H1 (cell line): ENCODE measurements at regions not wholly inside any gene's neighbourhood (a gene's known extent, or its start where the extent isn't known, plus 50 kb on each side); places are given as distances from the start of the nearest gene placed in this dataset.

ENCODE experiments used
- CTCF ChIA-PET: fragments of 300-600 bp; sonication (Branson Sonifier 250); formaldehyde crosslinking; loops from one replicate; lab custom pipeline; 2021; ENCODE audit not compliant: partially characterized antibody; lab: Charles Lee
- POLR2A ChIA-PET: fragments of 300-600 bp; sonication (Branson Sonifier 250); formaldehyde crosslinking; loops from one replicate; lab custom pipeline; 2021; ENCODE audit warnings: inconsistent platforms; ENCODE audit not compliant: partially characterized antibody; lab: Charles Lee
- DNase-seq, 2 experiments: peaks; one replicate each; pipeline versions ENCODE4 v3.0.0 to v3.0.0-alpha.2; 2010 to 2022; ENCODE audit warnings: low spot score in 2 of 2, low read depth in 1 of 2, mixed read lengths in 1 of 2
- FAIRE-seq: peaks from 2 replicates; lab custom pipeline; 2011; peaks lifted over from hg19 to GRCh38; lab: Jason Lieb, UNC
- H2AFZ ChIP-seq: 2 replicates; pipeline ENCODE4 v1.8.1; 2012; ENCODE audit warnings: low read length, inconsistent platforms
- H2AK5ac ChIP-seq: 2 replicates; pipeline ENCODE4 v1.6.1; 2013; ENCODE audit warnings: low read depth, low read length
- H2BK120ac ChIP-seq: replicated peaks from 2 replicates; pipeline ENCODE3; 2013; ENCODE audit warnings: low read depth, low read length, inconsistent platforms
- H2BK12ac ChIP-seq: 2 replicates; pipeline ENCODE4 v1.6.1; 2013; ENCODE audit warnings: low read depth, low read length
- H2BK15ac ChIP-seq: 2 replicates; pipeline ENCODE4 v1.6.1; 2013; ENCODE audit warnings: low read length
- H2BK20ac ChIP-seq: 2 replicates; pipeline ENCODE4 v1.6.1; 2013; ENCODE audit warnings: low read length
- H2BK5ac ChIP-seq: 2 replicates; pipeline ENCODE4 v1.6.1; 2013; ENCODE audit warnings: low read depth, low read length
- H3K14ac ChIP-seq: 2 replicates; pipeline ENCODE4 v1.6.1; 2013; ENCODE audit warnings: inconsistent platforms; ENCODE audit not compliant: insufficient read length
- H3K18ac ChIP-seq: 2 replicates; pipeline ENCODE4 v1.6.1; 2013; ENCODE audit warnings: low read length; ENCODE audit errors: extremely low read depth
- H3K23ac ChIP-seq: 2 replicates; pipeline ENCODE4 v1.6.1; 2013; ENCODE audit warnings: inconsistent platforms; ENCODE audit not compliant: insufficient read length
- H3K23me2 ChIP-seq: 2 replicates; pipeline ENCODE4 v1.6.1; 2013; ENCODE audit warnings: low read depth, low read length
- H3K27ac ChIP-seq: 2 replicates; pipeline ENCODE4 v1.6.1; 2011; ENCODE audit warnings: low read depth, low read length, inconsistent platforms
- H3K27me3 ChIP-seq, 4 experiments: replicated peaks in 1 of 4; 1 replicate in 1 of 4; 2 replicates in 3 of 4; pipeline versions ENCODE4 v1.6.1 to v1.8.1; 2011 to 2013; ENCODE audit warnings: low read length in 3 of 4, mild to moderate bottlenecking in 3 of 4, inconsistent platforms in 2 of 4, mixed read lengths in 2 of 4, moderate library complexity in 1 of 4; ENCODE audit not compliant: control insufficient read depth in 3 of 4, insufficient read depth in 3 of 4; ENCODE audit errors: extremely low read depth in 1 of 4
- H3K36me3 ChIP-seq, 4 experiments: 2 replicates each; pipeline versions ENCODE4 v1.6.1 to v1.8.1; 2011 to 2013; ENCODE audit warnings: mild to moderate bottlenecking in 4 of 4, low read length in 3 of 4, moderate library complexity in 2 of 4, control low read depth in 1 of 4, inconsistent platforms in 1 of 4; ENCODE audit not compliant: insufficient read depth in 4 of 4, control insufficient read depth in 2 of 4
- H3K4ac ChIP-seq: replicated peaks from 2 replicates; pipeline ENCODE3; 2013; ENCODE audit warnings: low read length, low read depth, mixed read lengths, inconsistent platforms; ENCODE audit not compliant: insufficient read length
- H3K4me1 ChIP-seq, 4 experiments: replicated peaks in 1 of 4; 1 replicate in 1 of 4; 2 replicates in 3 of 4; pipeline versions ENCODE4 v1.6.1 to v1.8.1; 2011 to 2013; ENCODE audit warnings: low read length in 3 of 4, inconsistent platforms in 2 of 4, mixed read lengths in 1 of 4; ENCODE audit not compliant: insufficient read depth in 4 of 4, control insufficient read depth in 3 of 4
- H3K4me2 ChIP-seq, 2 experiments: 2 replicates each; pipeline versions ENCODE4 v1.6.1 to v1.8.1; 2011 to 2013; ENCODE audit warnings: low read depth in 2 of 2, low read length in 2 of 2, control low read depth in 1 of 2, inconsistent platforms in 1 of 2, mild to moderate bottlenecking in 1 of 2; ENCODE audit not compliant: insufficient read depth in 1 of 2
- H3K4me3 ChIP-seq, 4 experiments: fragments of 200-600, 300-600 bp in 1 of 4; sonication (generic), shearing (Covaris generic), sonication (Bioruptor Twin) in 1 of 4; 2 replicates each; pipeline versions ENCODE4 v1.5.1 to v1.8.1; 2011 to 2016; ENCODE audit warnings: low read length in 4 of 4, low read depth in 3 of 4, control low read depth in 2 of 4, inconsistent platforms in 2 of 4, mild to moderate bottlenecking in 2 of 4, mixed read lengths in 1 of 4, moderate library complexity in 1 of 4; ENCODE audit not compliant: insufficient read depth in 2 of 4; ENCODE audit errors: extremely low read depth in 1 of 4
- H3K56ac ChIP-seq: replicated peaks from 2 replicates; pipeline ENCODE3; 2013; ENCODE audit warnings: low read depth, mild to moderate bottlenecking, mixed read lengths, low read length, inconsistent platforms; ENCODE audit not compliant: insufficient read length
- H3K79me1 ChIP-seq: 2 replicates; pipeline ENCODE4 v1.6.1; 2013; ENCODE audit warnings: low read depth, low read length, control low read depth
- H3K79me2 ChIP-seq, 2 experiments: 2 replicates each; pipeline versions ENCODE4 v1.6.1 to v1.8.1; 2012 to 2013; ENCODE audit warnings: low read length in 2 of 2, mild to moderate bottlenecking in 2 of 2, inconsistent platforms in 1 of 2; ENCODE audit not compliant: insufficient read depth in 2 of 2, control insufficient read depth in 1 of 2
- H3K9ac ChIP-seq, 4 experiments: replicated peaks in 1 of 4; 1 replicate in 1 of 4; 2 replicates in 3 of 4; pipeline versions ENCODE4 v1.6.1 to v1.8.1; 2011 to 2013; ENCODE audit warnings: low read depth in 3 of 4, low read length in 3 of 4, control low read depth in 2 of 4, mild to moderate bottlenecking in 2 of 4, moderate library complexity in 2 of 4, inconsistent platforms in 1 of 4; ENCODE audit errors: extremely low read depth in 1 of 4
- H3K9me3 ChIP-seq, 2 experiments: 2 replicates each; pipeline versions ENCODE4 v1.6.1 to v1.8.1; 2012 to 2013; ENCODE audit warnings: mild to moderate bottlenecking in 2 of 2, moderate library complexity in 2 of 2, control low read depth in 1 of 2, inconsistent platforms in 1 of 2, low read depth in 1 of 2, low read length in 1 of 2, mixed read lengths in 1 of 2; ENCODE audit not compliant: insufficient read depth in 2 of 2
- H4K20me1 ChIP-seq, 2 experiments: replicated peaks in 1 of 2; 2 replicates each; pipeline versions ENCODE3 to v1.8.1; 2011 to 2013; ENCODE audit warnings: inconsistent platforms in 2 of 2, low read length in 2 of 2, mild to moderate bottlenecking in 1 of 2; ENCODE audit not compliant: insufficient read depth in 2 of 2, control insufficient read depth in 1 of 2
- H4K5ac ChIP-seq: 2 replicates; pipeline ENCODE4 v1.6.1; 2013; ENCODE audit warnings: low read length, low read depth, mixed read lengths, inconsistent platforms; ENCODE audit not compliant: insufficient read length
- H4K8ac ChIP-seq: 2 replicates; pipeline ENCODE4 v1.8.0; 2013; ENCODE audit warnings: mild to moderate bottlenecking, moderate library complexity, low read length, inconsistent platforms; ENCODE audit not compliant: insufficient read depth; ENCODE audit errors: extremely low read depth
- H4K91ac ChIP-seq: replicated peaks from 2 replicates; pipeline ENCODE3; 2013; ENCODE audit warnings: low read length, mixed read lengths, inconsistent platforms; ENCODE audit not compliant: insufficient read length
- BACH1 ChIP-seq: IDR thresholded peaks from 2 replicates; pipeline ENCODE4 v1.6.1; 2012; ENCODE audit warnings: low read length, improper control_type of control experiment
- EGR1 ChIP-seq: IDR thresholded peaks from 2 replicates; pipeline ENCODE4 v1.6.1; 2011; ENCODE audit warnings: low read depth, low read length, borderline replicate concordance
- HDAC2 ChIP-seq, 2 experiments: fragments of 300-600 bp in 1 of 2; sonication (generic) in 1 of 2; IDR thresholded peaks; 2 replicates each; pipeline ENCODE4 v1.6.1; 2011 to 2012; ENCODE audit warnings: low read depth in 2 of 2, low read length in 2 of 2, mild to moderate bottlenecking in 2 of 2, moderate library complexity in 2 of 2, borderline replicate concordance in 1 of 2, inconsistent platforms in 1 of 2
- NRF1 ChIP-seq: IDR thresholded peaks from 2 replicates; pipeline ENCODE4 v1.6.1; 2011; ENCODE audit warnings: mild to moderate bottlenecking, low read depth, low read length, improper control_type of control experiment
- RFX5 ChIP-seq: IDR thresholded peaks from 2 replicates; pipeline ENCODE4 v1.6.1; 2011; ENCODE audit warnings: low read depth, low read length, improper control_type of control experiment, borderline replicate concordance
- SIRT6 ChIP-seq: IDR thresholded peaks from one replicate; pipeline ENCODE4 v1.7.1; 2012; ENCODE audit warnings: low read length, inconsistent platforms
- ZNF274 ChIP-seq: IDR thresholded peaks from 2 replicates; pipeline ENCODE4 v1.7.0; 2012; ENCODE audit warnings: low read length, borderline replicate concordance; ENCODE audit errors: extremely low read depth
- WGBS, 2 experiments: shearing (Covaris generic) in 1 of 2; methylation state at CpG; one replicate each; pipeline versions ENCODE4 v1.1.6 to v1.1.7; 2013 to 2015; ENCODE audit warnings: low lambda C conversion rate in 2 of 2, mixed read lengths in 2 of 2, inconsistent platforms in 1 of 2, low coverage in 1 of 2, missing lambda C conversion rate in 1 of 2; ENCODE audit not compliant: insufficient replicate concordance in 2 of 2, insufficient coverage in 1 of 2, insufficient read length in 1 of 2; ENCODE audit errors: extremely low coverage in 1 of 2, missing lambda C conversion rate in 1 of 2; 5-methylcytosine and 5-hydroxymethylcytosine counted together
- TF ChIP-seq, protein P1 (sequence below), 3 experiments: IDR thresholded peaks; 1 replicate in 2 of 3; 2 replicates in 1 of 3; pipeline versions ENCODE4 v1.5.1 to v1.6.1; 2011; ENCODE audit warnings: low read length in 3 of 3, mild to moderate bottlenecking in 3 of 3, inconsistent platforms in 2 of 3, low read depth in 1 of 3, moderate library complexity in 1 of 3; ENCODE audit not compliant: insufficient read depth in 1 of 3; ENCODE audit errors: control extremely low read depth in 1 of 3

DNA sequence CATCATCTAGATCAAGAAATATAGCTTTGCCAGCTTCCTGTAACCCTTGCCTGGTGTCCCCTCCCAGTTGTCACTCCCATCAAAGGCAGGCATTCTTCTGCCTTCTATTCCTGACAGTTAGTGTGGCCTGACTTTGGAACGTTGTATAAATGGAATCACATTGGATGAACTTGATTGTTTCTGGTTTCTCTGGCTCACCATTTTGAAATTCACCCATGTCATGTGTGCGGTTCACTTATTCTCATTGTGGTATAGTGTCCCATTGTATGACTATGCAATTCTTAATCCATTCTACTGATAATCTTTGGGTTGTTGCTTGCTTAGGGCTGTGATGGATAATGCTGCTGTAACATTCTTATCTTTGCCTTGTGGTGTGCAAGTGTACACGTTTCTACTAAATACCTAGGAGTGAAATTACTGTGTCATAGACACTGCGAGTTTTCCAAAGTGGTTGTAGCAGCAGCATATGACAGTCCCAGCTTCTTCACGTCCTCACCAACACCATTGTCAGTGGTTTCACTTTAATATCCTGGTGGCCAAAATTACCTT, 73.2 kb downstream of the VEGFA start:
- FAIRE-seq (no peak), DNase-seq (no peak)
- no peak overlapping the region for H2BK15ac ChIP-seq
- no peak overlapping the region for H4K5ac ChIP-seq
- no peak overlapping the region for H3K14ac ChIP-seq
- H3K9ac ChIP-seq, result no peak overlapping the region
- no peak overlapping the region for H3K23ac ChIP-seq
- H3K79me1 ChIP-seq, result no peaks in the 10 kb centered on the region
- H3K36me3 ChIP-seq, result no peaks in the 10 kb centered on the region
- H3K27me3 ChIP-seq, result no peaks in the 10 kb centered on the region
- H3K56ac ChIP-seq, result no peak overlapping the region
- H3K4me1 ChIP-seq, result 0 out of 7 replicates have a peak, but pooled peaks cover 0 to 3% (median 0%) of the 10 kb centered on the region in 4 experiments
- no peak overlapping the region for H3K4me2 ChIP-seq
- H3K4me3 ChIP-seq, result no peak overlapping the region
- no peak overlapping the region for H2BK12ac ChIP-seq
- H2BK120ac ChIP-seq, result no peak overlapping the region
- no peak overlapping the region for H3K18ac ChIP-seq
- no peak overlapping the region for H2BK5ac ChIP-seq
- H4K20me1 ChIP-seq, result no peaks in the 10 kb centered on the region
- H4K91ac ChIP-seq, result no peak overlapping the region
- CTCF ChIA-PET, result interaction anchor here (0.7 to 8.0 kb wide), 5 partner anchors 15 to 109 kb away, joined by 3 to 51 read pairs (median 3); no protein-coding TSS in a partner anchor
- H3K23me2 ChIP-seq, result no peaks in the 10 kb centered on the region
- no peaks in the 10 kb centered on the region for H3K79me2 ChIP-seq
- H3K27ac ChIP-seq, result no peak overlapping the region
- H3K4ac ChIP-seq, result no peak overlapping the region
- H2AFZ ChIP-seq, result no peak overlapping the region
- WGBS, 2 experiments, result 71% methylated on average over 5 of the region's 5 CpGs; no CpG with 5 or more reads in 1 of the 2 experiments
- no peak for TF ChIP-seq HDAC2 (IDR thresholded peaks at IDR 0.05; ENCODE audit: borderline replicate concordance in 1 of 2, low read depth in 2 of 2, low read length in 2 of 2)
- no peak for TF ChIP-seq RFX5
- TF ChIP-seq, protein P1, sequence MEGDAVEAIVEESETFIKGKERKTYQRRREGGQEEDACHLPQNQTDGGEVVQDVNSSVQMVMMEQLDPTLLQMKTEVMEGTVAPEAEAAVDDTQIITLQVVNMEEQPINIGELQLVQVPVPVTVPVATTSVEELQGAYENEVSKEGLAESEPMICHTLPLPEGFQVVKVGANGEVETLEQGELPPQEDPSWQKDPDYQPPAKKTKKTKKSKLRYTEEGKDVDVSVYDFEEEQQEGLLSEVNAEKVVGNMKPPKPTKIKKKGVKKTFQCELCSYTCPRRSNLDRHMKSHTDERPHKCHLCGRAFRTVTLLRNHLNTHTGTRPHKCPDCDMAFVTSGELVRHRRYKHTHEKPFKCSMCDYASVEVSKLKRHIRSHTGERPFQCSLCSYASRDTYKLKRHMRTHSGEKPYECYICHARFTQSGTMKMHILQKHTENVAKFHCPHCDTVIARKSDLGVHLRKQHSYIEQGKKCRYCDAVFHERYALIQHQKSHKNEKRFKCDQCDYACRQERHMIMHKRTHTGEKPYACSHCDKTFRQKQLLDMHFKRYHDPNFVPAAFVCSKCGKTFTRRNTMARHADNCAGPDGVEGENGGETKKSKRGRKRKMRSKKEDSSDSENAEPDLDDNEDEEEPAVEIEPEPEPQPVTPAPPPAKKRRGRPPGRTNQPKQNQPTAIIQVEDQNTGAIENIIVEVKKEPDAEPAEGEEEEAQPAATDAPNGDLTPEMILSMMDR (IDR thresholded peaks at IDR 0.05; ENCODE audit: control extremely low read depth in 1 of 3, insufficient read depth in 1 of 3, low read depth in 1 of 3, low read length in 3 of 3), result no peak
- TF ChIP-seq SIRT6, result no peak
- no peak for TF ChIP-seq EGR1
- no peak for TF ChIP-seq NRF1
- no peak for TF ChIP-seq BACH1
- TF ChIP-seq ZNF274, result no peak
- TF ChIP-seq, all 59 proteins: peak for 0
- Histone ChIP-seq H3K9me3 (no peaks in the 10 kb centered on the region), H2BK20ac (no peak overlapping the region), H2AK5ac (no peak overlapping the region), H4K8ac (no peak overlapping the region)
- POLR2A ChIA-PET, result no interaction called here
